Anterior cingulate cortex (tissue), 58 donors: ENCODE measurements at regions not wholly inside any gene's neighbourhood (a gene's known extent, or its start where the extent isn't known, plus 50 kb on each side); places are given as distances from the start of the nearest gene placed in this dataset.
A peak's percentile ranks its signal among the peaks of the same experiment; 100 is the strongest.

Experiments used
- DNase-seq, 58 donors: peaks; one replicate each; lab custom pipeline; 2025; lab: John Stamatoyannopoulos, UW

- DNase-seq = peak in 3 of 58 donors; percentile 1 to 24 (median 8)
Observed at GRCh38 chr7:35356495-35356894, 102.6 kb upstream of the TBX20 start.

GRCh38 chr7:35355911-35356310 is 102.0 kb upstream of the TBX20 start:
- no peak for DNase-seq

GRCh38 chr7:35355199-35355598 is 101.3 kb upstream of the TBX20 start:
- no peak for DNase-seq

GRCh38 chr7:35353481-35353880 is 99.6 kb upstream of the TBX20 start:
- DNase-seq = no peak

- no peak for DNase-seq
Observed at GRCh38 chr7:35351466-35351865, 97.6 kb upstream of the TBX20 start.

GRCh38 chr7:35348611-35349400 is 94.9 kb upstream of the TBX20 start:
- no peak for DNase-seq

- no peak for DNase-seq
Observed at GRCh38 chr7:35342786-35343185, 88.9 kb upstream of the TBX20 start.

- DNase-seq = no peak
Observed at GRCh38 chr7:35339811-35340210, 85.9 kb upstream of the TBX20 start.

GRCh38 chr7:35336444-35336843 is 82.5 kb upstream of the TBX20 start:
- no peak for DNase-seq

GRCh38 chr7:35334506-35334905 is 80.6 kb upstream of the TBX20 start:
- no peak for DNase-seq

- DNase-seq = no peak
Observed at GRCh38 chr7:35333265-35333664, 79.4 kb upstream of the TBX20 start.

- DNase-seq = no peak
Observed at GRCh38 chr7:35331730-35332678, 78.1 kb upstream of the TBX20 start.

GRCh38 chr7:35329026-35329425 is 75.1 kb upstream of the TBX20 start:
- DNase-seq = no peak

GRCh38 chr7:35319606-35320005 is 65.7 kb upstream of the TBX20 start:
- DNase-seq = no peak

- DNase-seq = no peak
Observed at GRCh38 chr7:35316549-35316948, 62.6 kb upstream of the TBX20 start.

- DNase-seq = no peak
Observed at GRCh38 chr7:35315517-35315916, 61.6 kb upstream of the TBX20 start.

- DNase-seq = no peak
Observed at GRCh38 chr7:35314354-35314753, 60.5 kb upstream of the TBX20 start.

- DNase-seq = peak in 7 of 58 donors; percentile 0 to 29 (median 2)
Observed at GRCh38 chr7:35313575-35313974, 59.7 kb upstream of the TBX20 start.
